ENCODE measurements at regions not wholly inside any gene's neighbourhood (a gene's known extent, or its start where the extent isn't known, plus 50 kb on each side); places are given as distances from the start of the nearest gene placed in this dataset.

GRCh38 chr1:173424782-173425407 is 52.2 kb upstream of the PRDX6 start:
- H3K4me3 Mint-ChIP-seq (ENCODE audit: low read depth): no peak overlapping the region
- no peak for DNase-seq (ENCODE audit: low spot score, unreplicated experiment)
- H3K36me3 Mint-ChIP-seq (ENCODE audit: insufficient read depth): no peaks in the 10 kb centered on the region
- H3K9me3 Mint-ChIP-seq (ENCODE audit: low read depth): no peaks in the 10 kb centered on the region
- H3K27ac Mint-ChIP-seq: no peak overlapping the region
- no peaks in the 10 kb centered on the region for H3K27me3 Mint-ChIP-seq
- H3K4me1 Mint-ChIP-seq (ENCODE audit: low read depth): peaks cover 11% of the 10 kb centered on the region
- no peak for TF ChIP-seq CTCF (IDR thresholded peaks at IDR 0.05; ENCODE audit: unreplicated experiment)

DNA sequence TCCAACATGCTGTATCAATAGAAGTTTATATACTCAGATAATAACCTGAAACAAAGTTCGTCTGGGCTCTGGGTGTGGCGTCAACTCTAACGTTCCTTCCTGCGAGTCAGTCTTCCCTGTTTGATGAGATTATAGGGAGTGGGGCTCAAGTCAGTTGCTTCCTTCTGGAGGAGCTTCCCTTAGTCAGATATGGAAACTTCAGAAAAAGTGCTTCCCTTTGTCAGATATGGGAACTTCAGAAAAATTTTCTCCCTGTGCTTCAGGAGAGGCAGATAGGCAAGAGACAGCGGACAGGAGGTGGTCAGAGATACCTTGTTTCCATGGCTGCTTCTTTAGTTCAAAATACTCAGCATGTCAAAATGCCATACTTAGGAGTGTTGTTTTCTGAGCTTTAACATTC is 51.1 kb upstream of the PRDX6 start:
- no peak for DNase-seq (ENCODE audit: low spot score, unreplicated experiment)
- no peak for TF ChIP-seq CTCF (IDR thresholded peaks at IDR 0.05; ENCODE audit: unreplicated experiment)
- H3K4me3 Mint-ChIP-seq (ENCODE audit: low read depth): no peak overlapping the region
- no peak overlapping the region for H3K27ac Mint-ChIP-seq
- no peaks in the 10 kb centered on the region for H3K27me3 Mint-ChIP-seq
- peaks cover 14% of the 10 kb centered on the region for H3K4me1 Mint-ChIP-seq (ENCODE audit: low read depth)
- no peaks in the 10 kb centered on the region for H3K9me3 Mint-ChIP-seq (ENCODE audit: low read depth)
- H3K36me3 Mint-ChIP-seq (ENCODE audit: insufficient read depth): no peaks in the 10 kb centered on the region

DNA sequence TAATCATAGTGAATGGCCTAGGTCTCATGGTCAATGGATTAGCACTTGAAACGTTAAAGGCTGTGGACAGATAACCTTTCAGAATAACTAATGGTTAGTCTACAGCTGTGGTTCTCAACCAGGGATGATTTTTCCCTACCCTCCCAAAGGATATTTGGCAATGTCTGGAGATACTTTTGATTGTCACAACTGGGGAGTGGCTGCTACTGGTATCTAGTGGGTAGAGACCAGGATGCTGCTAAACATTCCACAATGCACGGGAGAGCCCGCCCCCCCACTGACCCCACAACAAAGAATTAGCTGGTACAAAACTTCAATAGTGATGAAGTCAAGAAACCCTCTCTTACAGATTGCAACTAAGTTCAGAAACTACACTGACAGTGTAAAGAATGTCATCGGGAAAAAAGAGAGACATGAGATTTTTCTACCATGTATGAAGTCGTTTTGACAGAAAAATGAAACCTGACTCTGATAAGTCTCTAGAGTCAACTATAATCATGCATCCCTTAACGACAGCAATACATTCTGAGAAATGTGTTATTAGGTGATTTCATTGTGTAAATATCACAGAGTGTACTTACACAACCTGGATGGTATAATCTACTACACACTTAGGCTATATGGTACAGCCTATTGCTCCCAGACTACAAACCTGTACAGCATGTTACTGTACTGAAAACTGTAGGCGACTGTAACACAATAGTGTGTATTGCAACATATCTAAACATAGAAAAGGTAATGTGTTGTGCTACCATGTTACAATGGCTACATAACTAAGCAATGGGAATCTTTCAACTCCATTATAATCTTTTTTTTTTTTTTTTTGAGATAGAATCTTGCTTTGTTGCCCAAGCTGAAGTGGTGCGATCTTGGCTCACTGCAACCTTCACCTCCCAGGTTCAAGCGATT is 49.7 kb upstream of the PRDX6 start:
- Mint-ChIP-seq H3K36me3 (ENCODE audit: insufficient read depth) (no peaks in the 10 kb centered on the region), H3K9me3 (ENCODE audit: low read depth) (no peaks in the 10 kb centered on the region), H3K4me3 (ENCODE audit: low read depth) (no peak overlapping the region), H3K27me3 (no peaks in the 10 kb centered on the region), H3K27ac (no peak overlapping the region), H3K4me1 (ENCODE audit: low read depth) (peaks cover 14% of the 10 kb centered on the region)
- TF ChIP-seq CTCF (IDR thresholded peaks at IDR 0.05; ENCODE audit: unreplicated experiment): no peak
- DNase-seq (ENCODE audit: low spot score, unreplicated experiment): no peak

Data from progenitor cell of endocrine pancreas (in vitro differentiated cells).